T-helper 1 cell treated with Interleukin-12 subunit alpha and Interleukin-12 subunit beta and Interleukin-4 antibody, amounts not matched to agents 30 μg/mL and 1 μg/mL, for 36 hours (primary cell): ENCODE measurements at regions not wholly inside any gene's neighbourhood (a gene's known extent, or its start where the extent isn't known, plus 50 kb on each side); places are given as distances from the start of the nearest gene placed in this dataset.
"Not testable (repeated sequence)": the region's sequence is repeated elsewhere in the genome, so short reads cannot be mapped to it uniquely, and the experiment has no call there.

ENCODE experiments used
- H3K27ac Mint-ChIP-seq: one replicate; pipeline ENCODE4 v1.8.0; 2021; ENCODE audit warnings: mild to moderate bottlenecking, mixed read lengths
- H3K27me3 Mint-ChIP-seq: one replicate; pipeline ENCODE4 v1.8.0; 2021; ENCODE audit warnings: low read depth, mixed read lengths
- H3K36me3 Mint-ChIP-seq: one replicate; pipeline ENCODE4 v1.8.0; 2021; ENCODE audit warnings: low read depth, mixed read lengths
- H3K4me1 Mint-ChIP-seq: one replicate; pipeline ENCODE4 v1.8.0; 2021; ENCODE audit warnings: low read depth, mixed read lengths
- H3K4me3 Mint-ChIP-seq: one replicate; pipeline ENCODE4 v1.8.0; 2021; ENCODE audit warnings: mild to moderate bottlenecking, moderate library complexity, mixed read lengths
- H3K9me3 Mint-ChIP-seq: one replicate; pipeline ENCODE4 v1.8.0; 2021; ENCODE audit warnings: mixed read lengths

DNA sequence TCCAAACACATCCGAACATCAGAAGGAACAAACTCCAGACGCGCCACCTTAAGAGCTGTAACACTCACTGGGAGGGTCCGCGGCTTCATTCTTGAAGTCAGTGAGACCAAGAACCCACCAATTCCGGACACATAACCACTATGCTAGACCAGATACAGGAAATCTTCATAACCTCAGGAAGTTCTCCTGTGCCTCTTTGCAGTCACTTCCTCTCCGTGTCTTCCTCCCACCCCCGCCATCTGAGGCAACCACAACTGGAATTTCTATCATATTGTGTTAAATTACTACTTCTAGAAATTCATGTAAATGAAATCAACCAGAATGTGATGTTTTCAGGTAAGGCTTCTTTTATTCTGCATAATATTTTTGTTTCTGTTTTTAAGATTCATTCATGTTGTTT lies 631.0 kb upstream of the NXPH2 start:
- Mint-ChIP-seq H3K27me3 (no peaks in the 10 kb centered on the region), H3K27ac (no peak overlapping the region), H3K4me1 (no peaks in the 10 kb centered on the region), H3K4me3 (no peak overlapping the region), H3K9me3 (peaks cover 29% of the 10 kb centered on the region), H3K36me3 (no peaks in the 10 kb centered on the region)

- H3K4me1 Mint-ChIP-seq, H3K27me3 Mint-ChIP-seq, H3K36me3 Mint-ChIP-seq, H3K27ac Mint-ChIP-seq, H3K4me3 Mint-ChIP-seq: not testable (repeated sequence)
- H3K9me3 Mint-ChIP-seq = peaks cover 29% of the 10 kb centered on the region
Observed at GRCh38 chr2:139410833-139411174, 630.6 kb upstream of the NXPH2 start.

DNA sequence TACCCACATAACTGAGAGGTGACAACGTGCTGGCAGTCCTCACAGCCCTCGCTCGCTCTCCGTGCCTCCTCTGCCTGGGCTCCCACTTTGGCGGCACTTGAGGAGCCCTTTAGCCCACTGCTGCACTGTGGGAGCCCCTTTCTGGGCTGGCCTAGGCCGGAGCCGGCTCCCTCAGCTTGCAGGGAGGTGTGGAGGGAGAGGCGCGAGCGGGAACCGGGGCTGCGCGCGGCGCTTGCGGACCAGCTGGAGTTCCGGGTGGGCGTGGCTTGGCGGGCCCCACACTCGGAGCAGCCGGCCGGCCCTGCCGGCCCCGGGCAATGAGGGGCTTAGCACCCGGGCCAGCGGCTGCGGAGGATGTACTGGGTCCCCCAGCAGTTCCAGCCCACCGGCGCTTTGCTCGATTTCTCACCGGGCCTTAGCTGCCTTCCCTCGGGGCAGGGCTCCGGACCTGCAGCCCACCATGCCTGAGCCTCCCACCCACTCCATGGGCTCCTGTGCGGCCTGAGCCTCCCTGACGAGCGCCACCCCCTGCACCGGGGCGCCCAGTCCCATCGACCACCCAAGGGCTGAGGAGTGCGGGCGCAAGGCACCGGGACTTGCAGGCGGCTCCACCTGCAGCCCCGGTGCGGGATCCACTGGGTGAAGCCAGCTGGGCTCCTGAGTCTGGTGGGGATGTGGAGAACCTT lies 630.1 kb upstream of the NXPH2 start:
- H3K9me3 Mint-ChIP-seq = peaks cover 31% of the 10 kb centered on the region
- not testable (repeated sequence) for H3K4me1 Mint-ChIP-seq

GRCh38 chr2:139409212-139409611 lies 629.0 kb upstream of the NXPH2 start:
- no peaks in the 10 kb centered on the region for H3K27me3 Mint-ChIP-seq
- no peak overlapping the region for H3K4me3 Mint-ChIP-seq
- no peaks in the 10 kb centered on the region for H3K36me3 Mint-ChIP-seq
- no peaks in the 10 kb centered on the region for H3K4me1 Mint-ChIP-seq
- peaks cover 28% of the 10 kb centered on the region for H3K9me3 Mint-ChIP-seq
- no peak overlapping the region for H3K27ac Mint-ChIP-seq

More for the DNA sequence above, 630.1 kb upstream of the NXPH2 start:
- H3K36me3 Mint-ChIP-seq, H3K27ac Mint-ChIP-seq, H3K4me3 Mint-ChIP-seq, H3K27me3 Mint-ChIP-seq: not testable (repeated sequence)

DNA sequence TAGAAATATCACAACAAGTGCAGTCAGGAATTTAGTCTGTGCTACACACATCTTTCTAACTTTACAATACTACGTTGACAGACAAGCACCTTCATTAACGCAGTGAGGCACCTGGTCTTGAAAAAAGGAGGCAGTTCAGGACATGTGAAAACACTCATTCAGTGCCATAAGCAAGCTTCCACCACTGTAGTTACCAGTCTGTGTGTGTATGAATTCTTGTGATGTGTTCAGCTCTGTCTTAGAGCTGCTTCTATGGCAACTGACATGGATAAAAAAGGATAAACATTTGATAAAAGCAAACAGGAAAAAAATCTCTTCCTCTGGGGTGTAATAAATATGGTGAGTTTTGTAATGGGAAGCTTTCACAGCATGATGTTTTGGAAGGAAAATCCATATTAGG lies 623.8 kb upstream of the NXPH2 start:
- no peaks in the 10 kb centered on the region for H3K27me3 Mint-ChIP-seq
- no peak overlapping the region for H3K4me3 Mint-ChIP-seq
- peaks cover 19% of the 10 kb centered on the region for H3K9me3 Mint-ChIP-seq
- H3K36me3 Mint-ChIP-seq = no peaks in the 10 kb centered on the region
- H3K4me1 Mint-ChIP-seq = no peaks in the 10 kb centered on the region
- no peak overlapping the region for H3K27ac Mint-ChIP-seq

DNA sequence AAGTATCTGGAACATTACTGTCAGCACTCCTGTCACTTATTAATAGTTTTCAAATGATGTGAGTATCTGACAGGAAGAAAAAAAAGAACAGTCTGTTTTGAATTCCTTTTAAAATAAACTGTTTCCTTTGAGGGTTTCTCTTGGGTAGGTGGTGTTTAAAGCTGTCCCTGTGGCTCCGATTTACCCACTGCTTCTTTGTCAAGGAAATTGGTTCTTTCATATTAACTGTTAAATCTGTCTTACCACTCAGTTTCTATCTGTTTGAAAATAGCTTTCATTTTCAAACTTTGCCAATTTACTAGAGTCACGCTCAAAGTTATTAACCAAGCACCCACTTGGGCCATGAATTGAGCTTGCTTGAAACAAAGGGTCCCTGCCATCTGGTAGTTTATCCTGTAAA lies 614.6 kb upstream of the NXPH2 start:
- H3K36me3 Mint-ChIP-seq = no peaks in the 10 kb centered on the region
- no peaks in the 10 kb centered on the region for H3K27me3 Mint-ChIP-seq
- H3K27ac Mint-ChIP-seq = no peak overlapping the region
- peaks cover 11% of the 10 kb centered on the region for H3K9me3 Mint-ChIP-seq
- no peak overlapping the region for H3K4me3 Mint-ChIP-seq
- H3K4me1 Mint-ChIP-seq = no peaks in the 10 kb centered on the region

DNA sequence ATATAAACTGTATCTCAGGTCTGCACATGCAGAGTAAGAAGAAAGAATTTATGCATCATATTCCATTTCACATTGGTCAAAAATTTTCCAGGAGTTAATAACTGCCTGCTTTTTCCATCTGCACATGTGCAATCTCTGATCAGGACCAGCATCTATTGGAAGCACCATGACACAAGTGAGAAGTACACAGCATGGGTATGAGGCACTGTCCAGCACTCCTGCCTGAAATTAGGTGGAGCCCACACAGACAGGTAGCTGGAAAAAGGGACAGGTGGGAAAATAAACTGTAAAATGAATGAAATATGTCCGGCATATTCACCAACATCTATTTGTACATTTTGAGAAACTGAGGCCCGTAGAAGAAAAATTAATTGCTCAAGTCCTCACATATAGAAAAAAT lies 609.2 kb upstream of the NXPH2 start:
- peaks cover 11% of the 10 kb centered on the region for H3K9me3 Mint-ChIP-seq
- H3K27me3 Mint-ChIP-seq = no peaks in the 10 kb centered on the region
- no peak overlapping the region for H3K4me3 Mint-ChIP-seq
- no peak overlapping the region for H3K27ac Mint-ChIP-seq
- H3K4me1 Mint-ChIP-seq = no peaks in the 10 kb centered on the region
- H3K36me3 Mint-ChIP-seq = no peaks in the 10 kb centered on the region

DNA sequence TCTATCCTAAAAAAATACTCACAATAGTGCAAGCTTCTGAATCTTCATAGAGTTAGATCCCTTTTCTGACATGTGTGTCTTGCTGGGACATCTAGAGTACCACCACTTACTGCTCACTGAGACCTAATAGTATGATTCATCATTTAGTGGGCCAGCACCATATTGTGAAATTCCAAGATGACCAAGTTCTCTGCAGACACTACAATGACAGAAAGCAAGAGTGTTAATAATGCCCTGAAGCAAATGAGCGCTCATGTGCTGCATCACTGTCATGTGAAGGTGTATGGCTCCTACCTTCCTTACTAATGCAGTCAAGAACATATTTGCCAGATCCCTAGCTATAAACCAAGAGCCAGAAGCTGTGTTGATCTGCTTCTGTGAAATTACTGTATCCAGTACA lies 606.2 kb upstream of the NXPH2 start:
- Mint-ChIP-seq H3K4me1 (no peaks in the 10 kb centered on the region), H3K9me3 (peaks cover 11% of the 10 kb centered on the region), H3K27ac (no peak overlapping the region), H3K27me3 (no peaks in the 10 kb centered on the region), H3K4me3 (no peak overlapping the region), H3K36me3 (no peaks in the 10 kb centered on the region)

DNA sequence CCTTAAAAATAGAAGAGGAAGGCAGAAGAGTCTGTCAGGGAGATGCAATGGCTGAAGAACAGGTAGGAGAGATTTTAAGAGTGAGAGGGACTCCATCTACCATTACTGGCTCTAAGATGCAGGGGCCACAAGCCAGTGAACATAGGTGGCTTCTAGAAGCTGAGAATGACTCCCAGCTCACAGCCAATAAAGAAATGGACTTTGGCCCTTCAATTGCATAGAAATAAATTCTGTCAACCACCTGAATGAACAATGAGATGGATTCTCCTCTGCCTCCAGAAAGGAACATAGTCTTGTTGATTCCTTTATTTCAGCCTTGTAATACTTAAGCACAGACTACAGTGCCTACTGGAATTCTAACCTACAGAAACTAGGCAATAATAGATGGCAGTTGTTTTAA lies 603.3 kb upstream of the NXPH2 start:
- H3K4me1 Mint-ChIP-seq = no peaks in the 10 kb centered on the region
- no peaks in the 10 kb centered on the region for H3K27me3 Mint-ChIP-seq
- H3K4me3 Mint-ChIP-seq = no peak overlapping the region
- H3K9me3 Mint-ChIP-seq = peaks cover 11% of the 10 kb centered on the region
- H3K36me3 Mint-ChIP-seq = no peaks in the 10 kb centered on the region
- H3K27ac Mint-ChIP-seq = no peak overlapping the region

DNA sequence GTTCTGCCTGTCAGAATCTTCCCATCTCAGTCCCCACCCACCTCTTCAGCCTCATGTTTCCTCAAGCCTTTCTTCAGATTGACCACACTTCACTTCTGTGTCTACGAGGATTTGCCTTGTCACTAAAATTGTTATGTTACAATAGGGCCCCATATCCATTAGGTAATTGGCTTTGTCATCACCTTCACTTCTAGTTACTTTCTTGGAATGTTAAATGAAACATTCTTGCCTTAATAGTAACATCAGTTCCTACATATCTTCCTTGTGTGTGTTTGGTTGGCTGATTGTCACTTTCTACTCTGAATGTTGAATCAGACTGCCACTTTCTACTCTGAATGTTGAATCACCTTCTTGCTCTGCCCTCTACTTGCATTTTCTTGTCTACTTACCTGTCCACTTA lies 599.9 kb upstream of the NXPH2 start:
- Mint-ChIP-seq H3K4me1 (no peaks in the 10 kb centered on the region), H3K27me3 (no peaks in the 10 kb centered on the region), H3K36me3 (no peaks in the 10 kb centered on the region), H3K9me3 (peaks cover 14% of the 10 kb centered on the region), H3K4me3 (no peak overlapping the region), H3K27ac (no peak overlapping the region)

DNA sequence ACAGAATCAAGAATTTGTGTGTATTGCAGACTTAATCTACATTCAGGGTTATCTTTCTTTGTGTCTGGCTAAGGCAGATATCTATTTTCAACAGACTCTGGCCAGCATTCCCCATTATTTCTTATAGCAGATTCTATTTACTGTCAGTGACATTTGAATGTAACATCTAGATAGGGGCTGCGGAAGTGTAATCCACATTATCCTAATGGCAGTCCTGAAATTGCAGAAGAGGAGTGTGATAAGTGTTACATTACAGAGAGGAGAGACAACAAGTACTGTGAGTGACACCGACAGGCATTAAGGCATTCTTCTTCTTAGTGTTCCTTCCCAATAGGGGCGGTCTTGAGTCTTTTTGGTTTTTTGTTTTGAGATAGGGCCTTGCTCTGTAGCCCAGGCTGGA lies 598.2 kb upstream of the NXPH2 start:
- no peak overlapping the region for H3K4me3 Mint-ChIP-seq
- H3K36me3 Mint-ChIP-seq = no peaks in the 10 kb centered on the region
- H3K27me3 Mint-ChIP-seq = no peaks in the 10 kb centered on the region
- H3K4me1 Mint-ChIP-seq = no peaks in the 10 kb centered on the region
- no peak overlapping the region for H3K27ac Mint-ChIP-seq
- H3K9me3 Mint-ChIP-seq = peaks cover 14% of the 10 kb centered on the region

DNA sequence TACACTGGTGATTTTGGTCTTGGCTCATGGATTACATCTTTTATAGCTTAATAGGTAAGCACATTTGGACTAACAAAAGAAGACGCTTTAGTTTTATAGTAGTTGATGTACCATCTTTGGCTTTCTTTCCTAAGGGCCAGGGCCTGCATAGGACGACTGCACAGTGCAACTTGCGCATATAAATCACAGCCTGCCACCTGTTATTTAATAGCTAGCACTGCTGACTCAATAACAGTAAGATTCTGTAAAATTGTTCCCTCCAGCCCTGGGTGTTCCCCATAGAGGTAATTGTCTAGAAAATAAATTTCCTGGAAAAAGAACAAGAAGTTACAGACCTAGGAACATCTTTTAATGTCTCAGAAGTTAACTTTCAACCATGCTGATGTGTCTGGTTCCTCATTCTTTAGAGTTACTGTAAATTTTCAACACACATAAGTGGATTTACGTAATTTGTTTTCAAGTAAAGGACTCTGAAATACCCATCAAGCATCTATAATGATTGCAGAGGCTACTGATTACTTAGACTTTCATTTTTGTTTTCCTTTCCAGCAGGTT lies 594.2 kb upstream of the NXPH2 start:
- no peaks in the 10 kb centered on the region for H3K36me3 Mint-ChIP-seq

GRCh38 chr2:139369423-139370409 lies 589.5 kb upstream of the NXPH2 start:
- H3K27ac Mint-ChIP-seq = no peak overlapping the region
- no peaks in the 10 kb centered on the region for H3K27me3 Mint-ChIP-seq
- H3K36me3 Mint-ChIP-seq = no peaks in the 10 kb centered on the region
- H3K4me3 Mint-ChIP-seq = no peak overlapping the region
- H3K4me1 Mint-ChIP-seq = no peaks in the 10 kb centered on the region
- peaks cover 10% of the 10 kb centered on the region for H3K9me3 Mint-ChIP-seq

More for the DNA sequence above, 594.2 kb upstream of the NXPH2 start:
- H3K27ac Mint-ChIP-seq = no peak overlapping the region
- H3K27me3 Mint-ChIP-seq = no peaks in the 10 kb centered on the region
- no peaks in the 10 kb centered on the region for H3K4me1 Mint-ChIP-seq
- H3K4me3 Mint-ChIP-seq = no peak overlapping the region
- H3K9me3 Mint-ChIP-seq = peaks cover 14% of the 10 kb centered on the region

DNA sequence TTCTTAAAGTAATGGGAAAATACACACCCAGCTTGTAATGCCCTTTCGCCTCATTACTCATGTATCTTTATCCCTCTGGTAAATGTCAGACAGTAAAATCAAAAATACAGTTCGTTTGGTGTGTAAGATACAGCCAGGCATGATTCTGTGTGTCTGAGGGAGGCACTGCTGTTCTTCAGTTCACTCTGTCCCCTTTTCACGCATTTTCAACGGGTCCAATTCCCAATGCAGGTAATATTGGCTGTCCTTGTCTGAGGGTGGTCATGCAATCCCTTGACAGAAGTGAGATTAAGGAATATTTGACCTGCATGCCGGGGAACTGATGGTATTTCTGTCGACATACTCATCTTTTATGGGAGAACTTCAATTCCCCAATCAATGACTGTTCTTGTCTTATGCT lies 587.2 kb upstream of the NXPH2 start:
- no peaks in the 10 kb centered on the region for H3K36me3 Mint-ChIP-seq
- peaks cover 10% of the 10 kb centered on the region for H3K9me3 Mint-ChIP-seq
- H3K27me3 Mint-ChIP-seq = no peaks in the 10 kb centered on the region
- no peak overlapping the region for H3K4me3 Mint-ChIP-seq
- H3K27ac Mint-ChIP-seq = no peak overlapping the region
- no peaks in the 10 kb centered on the region for H3K4me1 Mint-ChIP-seq

DNA sequence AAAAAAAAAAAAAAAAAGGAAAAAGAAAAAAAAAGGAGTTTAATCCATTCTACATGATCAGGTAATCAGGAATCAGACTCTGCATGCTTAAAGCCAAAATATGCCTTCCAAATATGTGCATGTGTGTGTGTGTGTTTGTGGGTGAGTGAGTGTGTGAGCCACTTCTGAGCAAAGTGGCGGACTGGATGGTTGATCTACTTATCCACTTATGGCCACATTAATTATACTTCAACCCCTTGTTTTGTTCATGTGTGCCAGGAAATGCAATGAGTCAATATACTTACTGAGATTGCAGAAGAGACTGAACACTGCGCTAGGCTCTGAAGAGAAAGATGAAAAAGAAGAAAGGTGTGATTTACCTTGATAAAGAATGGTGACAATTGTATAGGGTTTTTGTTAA lies 586.5 kb upstream of the NXPH2 start:
- no peaks in the 10 kb centered on the region for H3K36me3 Mint-ChIP-seq
- no peak overlapping the region for H3K27ac Mint-ChIP-seq
- no peak overlapping the region for H3K4me3 Mint-ChIP-seq

More for the DNA sequence above, 586.5 kb upstream of the NXPH2 start:
- Mint-ChIP-seq H3K9me3 (peaks cover 10% of the 10 kb centered on the region), H3K27me3 (no peaks in the 10 kb centered on the region), H3K4me1 (no peaks in the 10 kb centered on the region)
